Ascending aorta (tissue), 2 donors: ENCODE measurements at regions not wholly inside any gene's neighbourhood (a gene's known extent, or its start where the extent isn't known, plus 50 kb on each side); places are given as distances from the start of the nearest gene placed in this dataset.

Experiments used
- DNase-seq, 2 donors: peaks; one replicate each; pipeline ENCODE4 v3.0.0-alpha.2; 2019; ENCODE audit warnings: low spot score in 2 of 2
- H3K27ac ChIP-seq, 2 donors: fragments of 200-600 bp; sonication (generic); one replicate each; pipeline ENCODE4 v1.5.1; 2016 to 2017; ENCODE audit warnings: mild to moderate bottlenecking in 1 of 2
- H3K27me3 ChIP-seq: fragments of 200-600 bp; sonication (generic); one replicate; pipeline ENCODE4 v1.5.1; 2017
- H3K36me3 ChIP-seq, 2 donors: fragments of 200-600 bp; sonication (generic); one replicate each; pipeline ENCODE4 v1.5.1; 2016
- H3K4me1 ChIP-seq, 2 donors: fragments of 200-600 bp; sonication (generic); one replicate each; pipeline ENCODE4 v1.5.1; 2016 to 2017; ENCODE audit warnings: mild to moderate bottlenecking in 1 of 2
- H3K4me3 ChIP-seq, 2 donors: fragments of 200-600 bp; sonication (generic); one replicate each; pipeline ENCODE4 v1.5.1; 2016 to 2017; ENCODE audit warnings: mild to moderate bottlenecking in 1 of 2
- H3K9me3 ChIP-seq, 2 donors: fragments of 200-600 bp; sonication (generic); one replicate each; pipeline ENCODE4 v1.5.1; 2016
- CTCF ChIP-seq, 3 experiments: fragments of 200-600 bp in 2 of 3; fragments of 450-650 bp in 1 of 3; sonication (generic) in 2 of 3; IDR thresholded peaks; one replicate each; pipeline ENCODE4 v1.5.1; 2016 to 2019; ENCODE audit warnings: antibody characterized with exemption in 3 of 3, mild to moderate bottlenecking in 1 of 3, moderate library complexity in 1 of 3
- intact Hi-C: fragments of 100-400 bp; cut with DNase I; formaldehyde crosslinking; loops from one replicate; pipeline ENCODE4 v1.15.1; 2023

GRCh38 chr18:44090453-44090852 lies 590.2 kb upstream of the SETBP1 start:
- TF ChIP-seq CTCF (IDR thresholded peaks at IDR 0.05): no peak
- Histone ChIP-seq H3K27ac (no peak overlapping the region), H3K27me3 (no peaks in the 10 kb centered on the region), H3K36me3 (no peaks in the 10 kb centered on the region), H3K9me3 (no peaks in the 10 kb centered on the region), H3K4me1 (no peaks in the 10 kb centered on the region), H3K4me3 (no peak overlapping the region)
- intact Hi-C loops: no loop called here
- no peak for DNase-seq

GRCh38 chr18:44093253-44093652 lies 587.4 kb upstream of the SETBP1 start:
- H3K9me3 ChIP-seq: no peaks in the 10 kb centered on the region
- no peak overlapping the region for H3K27ac ChIP-seq
- intact Hi-C loops: no loop called here
- no peaks in the 10 kb centered on the region for H3K4me1 ChIP-seq
- H3K36me3 ChIP-seq: no peaks in the 10 kb centered on the region
- no peak for TF ChIP-seq CTCF (IDR thresholded peaks at IDR 0.05)
- no peak overlapping the region for H3K4me3 ChIP-seq
- no peaks in the 10 kb centered on the region for H3K27me3 ChIP-seq
- DNase-seq: no peak

- DNase-seq: no peak
- H3K27ac ChIP-seq: no peak overlapping the region
Measured at GRCh38 chr18:44096016-44096415, 584.7 kb upstream of the SETBP1 start.

GRCh38 chr18:44098551-44099098 lies 582.1 kb upstream of the SETBP1 start:
- no peaks in the 10 kb centered on the region for H3K27me3 ChIP-seq
- H3K36me3 ChIP-seq: no peaks in the 10 kb centered on the region
- H3K4me3 ChIP-seq: no peak overlapping the region
- TF ChIP-seq CTCF (IDR thresholded peaks at IDR 0.05): peak in 1 of 3 experiments; percentile 18
- no peak for DNase-seq
- intact Hi-C loops: no loop called here
- no peaks in the 10 kb centered on the region for H3K4me1 ChIP-seq
- H3K27ac ChIP-seq: no peak overlapping the region
- no peaks in the 10 kb centered on the region for H3K9me3 ChIP-seq

More at GRCh38 chr18:44096016-44096415, 584.7 kb upstream of the SETBP1 start:
- no peaks in the 10 kb centered on the region for H3K27me3 ChIP-seq
- no peak for TF ChIP-seq CTCF (IDR thresholded peaks at IDR 0.05)
- H3K9me3 ChIP-seq: no peaks in the 10 kb centered on the region
- no peak overlapping the region for H3K4me3 ChIP-seq
- H3K36me3 ChIP-seq: no peaks in the 10 kb centered on the region
- intact Hi-C loops: no loop called here
- H3K4me1 ChIP-seq: no peaks in the 10 kb centered on the region

GRCh38 chr18:44107187-44107586 lies 573.5 kb upstream of the SETBP1 start:
- H3K4me1 ChIP-seq: no peaks in the 10 kb centered on the region
- H3K27ac ChIP-seq: no peak overlapping the region
- no peak overlapping the region for H3K4me3 ChIP-seq
- intact Hi-C loops: no loop called here
- no peaks in the 10 kb centered on the region for H3K27me3 ChIP-seq
- no peak for DNase-seq
- H3K36me3 ChIP-seq: no peaks in the 10 kb centered on the region
- TF ChIP-seq CTCF (IDR thresholded peaks at IDR 0.05): no peak
- H3K9me3 ChIP-seq: no peaks in the 10 kb centered on the region

GRCh38 chr18:44111337-44111736 lies 569.4 kb upstream of the SETBP1 start:
- Histone ChIP-seq H3K27me3 (no peaks in the 10 kb centered on the region), H3K36me3 (no peaks in the 10 kb centered on the region), H3K4me1 (no peaks in the 10 kb centered on the region), H3K4me3 (no peak overlapping the region), H3K27ac (no peak overlapping the region), H3K9me3 (no peaks in the 10 kb centered on the region)
- no peak for TF ChIP-seq CTCF (IDR thresholded peaks at IDR 0.05)
- no peak for DNase-seq
- intact Hi-C loops: no loop called here
